Fibroblast of villous mesenchyme (primary cell): ENCODE measurements at regions not wholly inside any gene's neighbourhood (a gene's known extent, or its start where the extent isn't known, plus 50 kb on each side); places are given as distances from the start of the nearest gene placed in this dataset.
"Not testable (repeated sequence)": the region's sequence is repeated elsewhere in the genome, so short reads cannot be mapped to it uniquely, and the experiment has no call there.

Experiments used
- DNase-seq: peaks from one replicate; pipeline ENCODE4 v3.0.0-alpha.2; 2010; ENCODE audit warnings: low read depth
- H3K4me3 ChIP-seq: 2 replicates; pipeline ENCODE4 v1.5.1; 2011; ENCODE audit warnings: low read depth, mild to moderate bottlenecking, low read length
- TF ChIP-seq, protein P1 (sequence below): IDR thresholded peaks from 2 replicates; pipeline ENCODE4 v1.5.1; 2012; ENCODE audit warnings: low read depth, mild to moderate bottlenecking, low read length; ENCODE audit not compliant: insufficient read depth

DNA sequence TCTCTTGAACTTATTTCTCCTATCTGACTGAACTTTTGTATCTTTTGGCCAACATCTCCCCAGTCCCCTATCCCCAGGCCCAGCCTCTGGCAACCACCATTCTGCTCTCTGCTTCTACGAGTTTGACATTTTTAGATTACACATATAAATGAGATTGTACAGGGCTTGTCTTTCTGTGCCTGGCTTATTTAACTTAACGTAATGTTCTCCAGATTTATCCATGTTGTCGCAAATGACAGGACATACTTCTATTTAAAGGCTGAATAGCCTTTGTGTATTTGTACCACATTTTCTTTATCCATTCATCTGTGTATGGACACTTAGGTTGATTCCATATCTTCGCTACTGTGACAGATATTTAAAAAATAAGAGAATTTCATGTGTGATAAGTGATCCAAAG is 98.6 kb downstream of the LSMEM1 start:
- TF ChIP-seq, protein P1, sequence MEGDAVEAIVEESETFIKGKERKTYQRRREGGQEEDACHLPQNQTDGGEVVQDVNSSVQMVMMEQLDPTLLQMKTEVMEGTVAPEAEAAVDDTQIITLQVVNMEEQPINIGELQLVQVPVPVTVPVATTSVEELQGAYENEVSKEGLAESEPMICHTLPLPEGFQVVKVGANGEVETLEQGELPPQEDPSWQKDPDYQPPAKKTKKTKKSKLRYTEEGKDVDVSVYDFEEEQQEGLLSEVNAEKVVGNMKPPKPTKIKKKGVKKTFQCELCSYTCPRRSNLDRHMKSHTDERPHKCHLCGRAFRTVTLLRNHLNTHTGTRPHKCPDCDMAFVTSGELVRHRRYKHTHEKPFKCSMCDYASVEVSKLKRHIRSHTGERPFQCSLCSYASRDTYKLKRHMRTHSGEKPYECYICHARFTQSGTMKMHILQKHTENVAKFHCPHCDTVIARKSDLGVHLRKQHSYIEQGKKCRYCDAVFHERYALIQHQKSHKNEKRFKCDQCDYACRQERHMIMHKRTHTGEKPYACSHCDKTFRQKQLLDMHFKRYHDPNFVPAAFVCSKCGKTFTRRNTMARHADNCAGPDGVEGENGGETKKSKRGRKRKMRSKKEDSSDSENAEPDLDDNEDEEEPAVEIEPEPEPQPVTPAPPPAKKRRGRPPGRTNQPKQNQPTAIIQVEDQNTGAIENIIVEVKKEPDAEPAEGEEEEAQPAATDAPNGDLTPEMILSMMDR: no peak
- H3K4me3 ChIP-seq: no peak overlapping the region
- no peak for DNase-seq

GRCh38 chr7:112580717-112581435 is 100.1 kb downstream of the LSMEM1 start:
- no peak for DNase-seq
- TF ChIP-seq, protein P1: no peak
- H3K4me3 ChIP-seq: no peak overlapping the region

DNA sequence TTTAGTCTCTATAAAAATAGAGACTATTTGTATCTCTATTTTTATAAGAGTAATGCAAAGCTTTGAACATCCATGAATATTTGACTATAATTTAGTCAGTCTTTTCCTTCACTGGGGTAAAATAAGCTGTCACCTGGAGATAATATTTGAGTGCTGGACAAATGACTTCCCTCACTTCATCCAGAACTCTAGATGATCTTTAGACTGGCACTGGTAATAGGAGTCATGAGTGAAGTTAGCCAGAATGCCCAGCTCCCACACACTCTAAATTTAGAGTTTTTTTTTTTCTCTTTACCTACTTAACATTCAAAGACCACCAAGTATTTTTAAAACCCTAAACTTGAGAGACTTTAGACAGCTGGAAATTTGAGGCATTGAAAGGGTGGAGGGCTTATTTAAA is 100.7 kb downstream of the LSMEM1 start:
- DNase-seq: no peak
- H3K4me3 ChIP-seq: no peak overlapping the region
- TF ChIP-seq, protein P1: no peak

- DNase-seq: no peak
- TF ChIP-seq, protein P1: no peak
- no peak overlapping the region for H3K4me3 ChIP-seq
These were observed 103.5 kb downstream of the LSMEM1 start for GRCh38 chr7:112584290-112584689.

DNA sequence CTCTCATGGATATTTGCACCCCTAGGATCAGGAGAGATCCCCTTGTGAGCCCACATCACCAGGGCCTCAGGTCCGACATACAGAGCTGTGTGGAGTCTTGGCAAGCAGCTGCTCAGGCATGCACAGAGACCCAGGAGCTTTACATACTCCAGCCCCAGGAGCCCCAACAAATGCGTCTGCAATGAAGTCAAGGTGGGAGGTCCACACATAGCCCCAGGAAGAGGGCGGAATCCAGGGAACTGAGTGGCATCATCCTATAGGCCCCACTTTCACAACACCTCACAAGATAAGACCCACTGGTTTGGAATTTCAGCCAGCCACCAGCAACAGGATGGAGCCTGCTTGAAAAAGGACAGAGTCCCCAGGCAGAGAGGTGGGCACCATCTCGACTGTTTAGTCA is 106.7 kb downstream of the LSMEM1 start:
- TF ChIP-seq, protein P1: no peak
- DNase-seq: no peak
- no peak overlapping the region for H3K4me3 ChIP-seq

- H3K4me3 ChIP-seq, DNase-seq: not testable (repeated sequence)
These were observed 111.9 kb downstream of the LSMEM1 start for GRCh38 chr7:112592565-112593263.

DNA sequence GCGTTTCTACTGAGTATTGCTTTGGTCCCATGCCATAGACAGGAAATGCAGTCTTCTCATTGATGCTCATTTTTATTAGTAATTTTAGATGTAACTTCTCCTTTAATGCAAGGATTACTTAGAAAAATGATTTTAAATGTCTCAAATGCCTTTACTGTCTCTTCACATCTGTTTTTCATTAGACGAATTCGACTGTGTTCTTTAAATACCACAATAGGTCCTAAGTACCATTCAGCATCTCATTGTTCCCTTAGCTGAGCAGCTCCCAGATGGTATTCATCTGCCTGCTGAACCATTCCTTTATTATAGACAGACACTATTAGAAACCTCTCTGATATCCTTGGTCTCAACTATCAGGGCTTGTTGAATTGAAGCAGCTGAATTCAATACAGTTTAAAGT is 113.6 kb downstream of the LSMEM1 start:
- peak; percentile 29 for DNase-seq
- TF ChIP-seq, protein P1: no peak
- H3K4me3 ChIP-seq: no peak overlapping the region
